ENCODE measurements at regions not wholly inside any gene's neighbourhood (a gene's known extent, or its start where the extent isn't known, plus 50 kb on each side); places are given as distances from the start of the nearest gene placed in this dataset.

GRCh38 chr10:43960135-43960415 is 311.4 kb upstream of the ZNF32 start:
- TF ChIP-seq POLR2A (IDR thresholded peaks at IDR 0.05; ENCODE audit: low read length) (no peak), GATA1 (IDR thresholded peaks at IDR 0.05; ENCODE audit: low read depth, low read length) (no peak)
